SU-DHL-6 (cell line): ENCODE measurements at regions not wholly inside any gene's neighbourhood (a gene's known extent, or its start where the extent isn't known, plus 50 kb on each side); places are given as distances from the start of the nearest gene placed in this dataset.

ENCODE experiments used
- H2AFZ ChIP-seq: fragments of 200-600 bp; sonication (generic); 2 replicates; pipeline ENCODE4 v1.6.1; 2014; ENCODE audit warnings: low read depth, mild to moderate bottlenecking, moderate library complexity, mixed read lengths, antibody characterized with exemption, low read length; ENCODE audit not compliant: severe bottlenecking
- H3F3A ChIP-seq: fragments of 200-600 bp; shearing (Covaris generic); 2 replicates; pipeline ENCODE4 v1.6.0; 2016; ENCODE audit warnings: antibody characterized with exemption, mild to moderate bottlenecking; ENCODE audit not compliant: insufficient read depth
- H3K27ac ChIP-seq: fragments of 200-600 bp; sonication (generic); 2 replicates; pipeline ENCODE4 v1.5.1; 2016; ENCODE audit warnings: low read depth, mild to moderate bottlenecking, low read length, moderate library complexity, mixed read lengths
- H3K27me3 ChIP-seq: fragments of 200-600 bp; sonication (generic), shearing (Covaris generic); 2 replicates; pipeline ENCODE4 v1.6.0; 2014; ENCODE audit warnings: mild to moderate bottlenecking, low read length
- H3K36me3 ChIP-seq: fragments of 200-600 bp; sonication (generic); 2 replicates; pipeline ENCODE4 v1.6.1; 2014; ENCODE audit warnings: mild to moderate bottlenecking, low read length, mixed read lengths
- H3K4me2 ChIP-seq: fragments of 300-600, 200-600 bp; shearing (Covaris generic), sonication (generic); 2 replicates; pipeline ENCODE4 v1.6.0; 2014; ENCODE audit warnings: low read length, low read depth, mild to moderate bottlenecking; ENCODE audit not compliant: poor library complexity, severe bottlenecking
- H3K4me3 ChIP-seq: fragments of 200-600 bp; sonication (generic); 2 replicates; pipeline ENCODE4 v1.5.1; 2014; ENCODE audit warnings: antibody characterized with exemption, low read length, mild to moderate bottlenecking, mixed read lengths; ENCODE audit not compliant: insufficient read depth, poor library complexity, severe bottlenecking
- H3K79me2 ChIP-seq: fragments of 200-600 bp; sonication (generic); 2 replicates; pipeline ENCODE4 v1.6.1; 2014; ENCODE audit warnings: mild to moderate bottlenecking, low read length, moderate library complexity; ENCODE audit not compliant: insufficient read depth
- H3K9ac ChIP-seq: fragments of 200-600 bp; sonication (generic); 2 replicates; pipeline ENCODE4 v1.7.0; 2014; ENCODE audit warnings: mild to moderate bottlenecking, low read length
- H3K9me2 ChIP-seq: fragments of 200-600 bp; sonication (generic); replicated peaks from 2 replicates; pipeline ENCODE4 v1.6.1; 2014; ENCODE audit warnings: low read length; ENCODE audit not compliant: insufficient read depth
- H3K9me3 ChIP-seq: fragments of 200-600 bp; sonication (generic); 2 replicates; pipeline ENCODE4 v1.6.1; 2014; ENCODE audit warnings: low read length, mixed read lengths; ENCODE audit not compliant: insufficient read depth
- H4K20me1 ChIP-seq: fragments of 200-600 bp; sonication (generic); 2 replicates; pipeline ENCODE4 v1.6.1; 2014; ENCODE audit warnings: low read depth, mild to moderate bottlenecking, antibody characterized with exemption, low read length, moderate library complexity, mixed read lengths
- EZH2phosphoT487 ChIP-seq: fragments of 200-600 bp; sonication (generic), shearing (Covaris generic); conservative IDR thresholded peaks from 2 replicates; pipeline ENCODE4 v1.6.1; 2018; ENCODE audit warnings: mild to moderate bottlenecking, antibody characterized with exemption, low read length, moderate library complexity, mixed read lengths
- TF ChIP-seq, protein P1 (sequence below): fragments of 200-600 bp; sonication (generic); IDR thresholded peaks from one replicate; pipeline ENCODE4 v1.5.1; 2017; ENCODE audit warnings: antibody characterized with exemption, mild to moderate bottlenecking, low read length, moderate library complexity; ENCODE audit not compliant: insufficient read depth, poor library complexity, severe bottlenecking

DNA sequence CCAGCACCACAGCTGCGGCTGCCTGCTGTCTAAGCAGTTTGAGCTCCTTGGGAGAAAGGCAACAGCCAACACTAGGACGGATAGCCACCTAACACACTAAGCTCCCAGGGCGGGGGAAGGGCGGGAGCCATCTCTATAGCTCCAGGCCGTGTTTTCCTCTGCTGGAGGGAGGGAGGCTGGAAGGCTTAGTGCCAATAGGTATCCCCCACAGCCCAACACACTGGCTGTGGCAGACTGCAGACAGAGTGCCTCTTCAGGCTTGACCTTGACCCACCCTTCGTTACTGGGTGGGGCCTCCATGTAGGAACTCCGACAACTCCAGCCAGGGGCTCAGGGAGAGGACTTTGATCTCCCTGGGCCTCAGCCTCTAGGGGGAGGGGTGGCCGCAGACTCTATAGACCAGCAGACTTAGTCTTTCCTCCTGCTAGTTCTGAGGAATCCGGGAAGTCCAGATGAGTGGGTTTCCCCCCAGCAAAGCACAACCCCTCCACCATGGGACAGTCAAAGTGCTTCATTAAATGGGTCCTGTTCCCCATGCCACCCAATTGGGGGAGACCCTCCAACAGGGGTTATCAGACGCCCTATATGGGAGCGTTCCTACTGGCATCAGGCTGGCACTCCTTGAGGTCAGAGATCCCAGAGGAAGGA lies 314.4 kb upstream of the MKI67 start:
- H3K27me3 ChIP-seq, result no peaks in the 10 kb centered on the region
- no peak overlapping the region for H3K9ac ChIP-seq
- H3K36me3 ChIP-seq, result no peaks in the 10 kb centered on the region
- H3K27ac ChIP-seq, result no peak overlapping the region
- H4K20me1 ChIP-seq, result no peaks in the 10 kb centered on the region
- H2AFZ ChIP-seq, result no peak overlapping the region
- H3K79me2 ChIP-seq, result no peaks in the 10 kb centered on the region
- no peaks in the 10 kb centered on the region for H3K9me2 ChIP-seq
- no peak overlapping the region for H3K4me3 ChIP-seq
- H3F3A ChIP-seq, result no peaks in the 10 kb centered on the region
- no peak overlapping the region for H3K4me2 ChIP-seq
- no peaks in the 10 kb centered on the region for H3K9me3 ChIP-seq
- TF ChIP-seq, protein P1, sequence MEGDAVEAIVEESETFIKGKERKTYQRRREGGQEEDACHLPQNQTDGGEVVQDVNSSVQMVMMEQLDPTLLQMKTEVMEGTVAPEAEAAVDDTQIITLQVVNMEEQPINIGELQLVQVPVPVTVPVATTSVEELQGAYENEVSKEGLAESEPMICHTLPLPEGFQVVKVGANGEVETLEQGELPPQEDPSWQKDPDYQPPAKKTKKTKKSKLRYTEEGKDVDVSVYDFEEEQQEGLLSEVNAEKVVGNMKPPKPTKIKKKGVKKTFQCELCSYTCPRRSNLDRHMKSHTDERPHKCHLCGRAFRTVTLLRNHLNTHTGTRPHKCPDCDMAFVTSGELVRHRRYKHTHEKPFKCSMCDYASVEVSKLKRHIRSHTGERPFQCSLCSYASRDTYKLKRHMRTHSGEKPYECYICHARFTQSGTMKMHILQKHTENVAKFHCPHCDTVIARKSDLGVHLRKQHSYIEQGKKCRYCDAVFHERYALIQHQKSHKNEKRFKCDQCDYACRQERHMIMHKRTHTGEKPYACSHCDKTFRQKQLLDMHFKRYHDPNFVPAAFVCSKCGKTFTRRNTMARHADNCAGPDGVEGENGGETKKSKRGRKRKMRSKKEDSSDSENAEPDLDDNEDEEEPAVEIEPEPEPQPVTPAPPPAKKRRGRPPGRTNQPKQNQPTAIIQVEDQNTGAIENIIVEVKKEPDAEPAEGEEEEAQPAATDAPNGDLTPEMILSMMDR, result no peak
- TF ChIP-seq EZH2phosphoT487, result no peak

DNA sequence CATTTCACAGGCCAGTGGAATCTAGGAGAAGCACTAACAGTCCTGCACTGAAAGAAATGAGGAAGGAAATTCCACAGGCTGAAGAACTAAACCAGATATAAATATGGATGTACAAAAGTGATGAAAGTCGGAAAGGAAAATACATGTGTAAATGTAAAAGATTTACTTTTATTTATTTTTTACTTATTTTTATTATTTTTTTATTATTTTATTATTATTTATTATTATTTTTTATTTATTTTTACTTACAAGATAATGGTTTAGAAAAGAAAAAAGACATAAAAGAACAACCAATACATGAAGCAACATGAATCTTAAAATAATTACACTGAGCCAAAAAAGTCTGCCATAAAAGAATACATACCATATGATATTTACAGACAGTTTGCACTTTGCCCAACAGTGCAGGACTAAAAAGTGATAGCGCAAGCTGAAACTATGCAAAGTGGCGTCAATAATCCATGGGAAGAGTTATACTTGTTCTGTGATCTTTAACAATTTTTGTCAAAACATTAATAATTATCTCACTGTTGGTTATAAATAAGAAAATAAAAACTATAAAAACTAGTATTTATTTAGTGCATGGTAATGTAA lies 317.8 kb upstream of the MKI67 start:
- Histone ChIP-seq H3K4me2 (no peak overlapping the region), H3K9ac (no peak overlapping the region), H3K9me2 (no peaks in the 10 kb centered on the region), H2AFZ (no peak overlapping the region), H3K79me2 (no peaks in the 10 kb centered on the region), H3K4me3 (no peak overlapping the region), H4K20me1 (no peaks in the 10 kb centered on the region), H3K27me3 (no peaks in the 10 kb centered on the region), H3K9me3 (no peaks in the 10 kb centered on the region), H3K27ac (no peak overlapping the region), H3F3A (no peaks in the 10 kb centered on the region), H3K36me3 (no peaks in the 10 kb centered on the region)
- TF ChIP-seq EZH2phosphoT487, result no peak
- TF ChIP-seq, protein P1, result no peak

DNA sequence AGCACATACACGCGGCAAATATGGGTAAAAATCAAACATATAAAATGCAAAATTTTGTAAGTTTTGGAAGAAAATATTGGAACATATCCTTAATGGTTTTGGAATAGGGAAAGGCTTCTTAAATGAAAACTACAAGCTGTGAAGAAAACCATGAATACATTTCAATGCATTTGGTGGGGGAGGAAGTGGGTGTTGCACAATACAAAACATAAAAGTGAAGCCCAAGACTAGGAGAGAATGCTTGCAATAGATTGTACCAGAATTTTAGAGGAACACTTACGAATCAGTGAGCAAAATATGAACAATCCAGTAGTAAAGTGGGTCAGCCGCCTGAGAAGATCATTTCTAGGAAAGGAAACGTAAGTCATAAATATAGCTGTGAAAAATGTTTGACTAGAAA lies 322.6 kb upstream of the MKI67 start:
- Histone ChIP-seq H3K4me2 (no peak overlapping the region), H3K9me2 (no peaks in the 10 kb centered on the region), H3K36me3 (no peaks in the 10 kb centered on the region), H4K20me1 (no peaks in the 10 kb centered on the region), H3K9ac (no peak overlapping the region), H3K4me3 (no peak overlapping the region), H3F3A (no peaks in the 10 kb centered on the region), H3K27me3 (no peaks in the 10 kb centered on the region), H2AFZ (no peak overlapping the region), H3K79me2 (no peaks in the 10 kb centered on the region), H3K9me3 (no peaks in the 10 kb centered on the region), H3K27ac (no peak overlapping the region)
- TF ChIP-seq, protein P1, result no peak
- TF ChIP-seq EZH2phosphoT487, result no peak
